NCI-H2107 treated with DMSO at 0.1 percent for 48 hours (cell line): ENCODE measurements at regions not wholly inside any gene's neighbourhood (a gene's known extent, or its start where the extent isn't known, plus 50 kb on each side); places are given as distances from the start of the nearest gene placed in this dataset.

Experiments used
- DNase-seq: peaks from one replicate; lab custom pipeline; 2025; ENCODE audit not compliant: unreplicated experiment; lab: John Stamatoyannopoulos, UW

DNA sequence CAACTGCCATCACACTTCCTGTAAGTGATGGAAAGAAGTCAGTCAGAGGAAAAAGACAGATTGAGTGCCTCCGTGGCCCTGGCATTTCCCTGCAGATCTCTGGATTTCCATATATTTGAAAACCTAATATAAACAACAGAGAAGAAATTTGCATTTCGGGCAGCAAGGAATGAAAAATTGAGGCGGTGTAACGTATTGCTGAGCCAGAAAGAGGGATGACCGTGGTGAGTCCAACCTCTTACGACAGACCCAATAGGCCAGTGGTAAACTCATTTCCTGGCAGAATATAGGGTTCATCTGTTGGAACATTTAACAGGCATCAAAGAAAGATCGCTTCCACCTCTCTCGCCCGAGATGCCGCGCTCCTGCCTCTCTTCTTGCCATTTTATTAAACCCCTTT, 336.5 kb downstream of the MIAT start:
- no peak for DNase-seq

DNA sequence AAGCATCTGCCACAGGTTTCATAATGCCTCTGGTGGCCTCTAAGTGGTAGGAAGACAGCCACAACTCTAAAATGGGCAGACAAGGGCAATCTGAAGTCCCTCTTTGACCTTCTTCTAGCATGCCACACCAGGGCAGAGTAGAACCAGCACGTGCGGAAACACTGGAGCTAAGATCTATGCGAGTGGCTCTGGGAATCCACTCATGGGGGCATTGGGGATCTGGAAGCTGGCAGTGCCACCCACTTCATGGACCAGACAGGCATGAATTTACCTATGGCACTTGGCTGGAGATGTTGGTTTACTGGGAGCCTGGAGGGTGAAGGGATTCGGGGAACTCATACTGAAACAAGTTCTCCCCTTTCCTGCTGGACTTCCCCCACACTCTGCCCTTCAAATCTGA, 337.4 kb downstream of the MIAT start:
- no peak for DNase-seq

DNA sequence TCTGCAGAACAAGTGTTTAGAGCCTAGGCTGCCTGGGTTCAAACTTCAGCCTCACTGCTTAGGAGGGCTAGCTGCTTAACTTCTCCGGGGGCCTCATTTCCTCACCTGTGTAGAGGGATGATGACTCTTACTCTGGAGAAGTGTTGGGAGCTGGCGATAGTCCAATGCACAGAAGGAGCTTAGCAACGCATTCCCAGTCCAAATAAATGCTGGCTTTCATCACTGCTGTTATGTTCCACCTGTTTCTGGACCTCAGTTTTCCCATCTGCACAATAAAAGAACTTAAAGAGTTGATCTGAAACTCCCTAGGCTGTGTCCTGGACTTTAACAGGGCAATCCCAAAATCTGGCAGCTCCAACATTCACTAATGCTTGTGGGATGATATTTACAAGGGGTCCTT, 337.8 kb downstream of the MIAT start:
- no peak for DNase-seq

DNA sequence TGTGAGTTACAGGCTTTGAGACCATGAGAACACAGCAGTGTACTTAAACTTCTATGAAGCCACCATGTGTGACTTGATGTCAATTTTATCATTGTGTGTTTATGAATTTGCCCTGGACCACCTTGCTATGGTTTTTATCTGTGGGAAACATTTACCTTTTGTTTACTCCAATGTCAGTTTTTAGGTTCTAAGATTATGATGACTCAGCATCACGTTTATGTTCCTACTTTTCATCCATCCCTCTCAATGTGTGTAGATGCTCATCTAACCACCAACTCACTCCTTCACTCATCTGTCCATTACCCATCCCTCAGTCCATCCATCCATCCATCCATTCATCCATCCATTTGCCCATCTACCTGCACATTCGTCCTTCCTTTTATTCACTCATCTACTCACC, 338.8 kb downstream of the MIAT start:
- no peak for DNase-seq

DNA sequence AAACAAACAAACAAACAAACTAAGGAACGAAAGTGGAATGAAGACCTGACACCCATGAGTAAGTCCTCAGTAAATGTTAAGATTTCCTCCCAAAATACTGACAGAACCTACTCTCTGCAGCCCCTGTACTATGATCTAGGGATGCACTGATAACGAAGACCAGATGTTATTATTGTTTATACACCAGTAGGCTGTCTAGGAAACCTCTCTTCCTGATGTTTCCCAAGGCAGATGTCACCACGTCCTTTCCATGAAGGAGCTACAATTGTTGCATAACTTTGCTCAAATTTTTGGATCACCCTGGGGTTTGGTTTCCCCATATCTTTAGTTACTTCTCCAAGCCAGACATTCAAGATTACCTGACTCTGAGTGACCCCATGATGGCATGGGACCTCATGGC, 340.7 kb downstream of the MIAT start:
- DNase-seq: no peak

DNA sequence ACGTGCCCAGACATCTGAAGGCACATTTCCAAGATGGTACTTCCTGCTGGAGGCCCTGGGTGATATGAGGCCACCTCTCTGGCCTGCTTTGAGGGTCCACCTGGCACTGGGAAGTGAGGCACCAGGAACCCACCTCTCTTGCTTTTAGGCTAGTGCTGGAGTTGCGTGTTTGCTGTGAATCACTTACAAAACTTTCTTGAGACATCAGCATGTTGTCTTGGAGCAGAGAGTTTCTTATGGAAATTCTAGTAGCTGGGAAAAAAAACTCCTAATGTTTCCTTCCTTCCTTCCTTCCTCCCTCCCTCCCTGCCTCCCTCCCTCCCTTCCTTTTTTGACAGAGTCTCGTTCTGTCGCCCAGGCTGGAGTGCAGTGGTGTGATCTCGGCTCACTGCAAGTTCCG, 341.3 kb downstream of the MIAT start:
- DNase-seq: no peak

DNA sequence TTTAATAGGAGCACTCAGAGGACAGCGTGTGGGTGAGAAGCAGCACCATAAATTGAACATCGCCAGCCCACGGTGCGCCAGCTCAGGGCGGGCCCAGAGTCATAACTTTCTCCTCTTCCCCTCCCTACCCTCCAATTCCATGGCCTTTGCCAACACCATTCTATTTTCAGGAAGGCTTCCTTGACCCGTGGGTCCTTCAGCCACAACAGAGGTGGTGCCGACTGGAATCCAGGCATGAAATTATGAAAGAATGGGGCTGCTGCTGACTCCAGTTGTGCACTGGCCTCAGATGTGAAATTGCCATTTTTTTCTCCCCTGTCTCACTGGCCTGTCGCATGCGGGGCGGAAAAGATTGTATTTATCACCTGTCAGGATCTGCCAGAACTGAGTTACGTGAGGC, 345.9 kb downstream of the MIAT start:
- no peak for DNase-seq

DNA sequence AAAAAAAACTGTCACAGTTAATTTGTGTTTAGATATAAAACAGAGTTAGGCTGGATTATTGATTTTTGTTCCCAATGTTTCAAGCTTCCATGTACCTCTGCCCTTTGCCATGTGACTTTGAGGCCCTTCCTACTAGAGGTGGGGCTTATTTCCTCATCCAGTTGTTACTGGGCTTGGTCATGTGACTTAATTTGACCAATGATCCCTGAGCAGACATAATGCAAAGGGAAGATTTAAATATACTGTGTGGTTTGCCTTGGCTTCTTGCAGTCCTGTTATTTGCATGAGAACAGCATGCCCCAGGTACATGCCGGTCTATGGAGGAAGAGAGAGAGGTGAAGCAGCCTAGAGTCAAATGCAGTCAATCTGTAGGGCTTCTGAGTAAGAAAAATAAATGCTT, 347.0 kb downstream of the MIAT start:
- DNase-seq: no peak

DNA sequence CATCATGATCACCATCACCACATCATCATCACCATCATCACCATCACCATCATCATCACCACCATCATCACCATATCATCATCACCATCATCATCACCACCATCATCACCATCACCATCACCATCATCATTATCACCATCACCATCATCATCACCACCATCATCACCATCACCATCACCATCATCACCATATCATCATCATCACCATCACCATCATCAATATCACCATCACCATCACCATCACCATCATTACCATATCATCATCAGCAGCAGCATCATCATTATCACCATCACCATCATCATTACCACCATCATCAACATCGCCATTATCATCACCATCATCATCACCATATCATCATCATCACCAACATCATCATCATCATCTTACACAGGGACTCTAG, 351.1 kb downstream of the MIAT start:
- DNase-seq: no peak

DNA sequence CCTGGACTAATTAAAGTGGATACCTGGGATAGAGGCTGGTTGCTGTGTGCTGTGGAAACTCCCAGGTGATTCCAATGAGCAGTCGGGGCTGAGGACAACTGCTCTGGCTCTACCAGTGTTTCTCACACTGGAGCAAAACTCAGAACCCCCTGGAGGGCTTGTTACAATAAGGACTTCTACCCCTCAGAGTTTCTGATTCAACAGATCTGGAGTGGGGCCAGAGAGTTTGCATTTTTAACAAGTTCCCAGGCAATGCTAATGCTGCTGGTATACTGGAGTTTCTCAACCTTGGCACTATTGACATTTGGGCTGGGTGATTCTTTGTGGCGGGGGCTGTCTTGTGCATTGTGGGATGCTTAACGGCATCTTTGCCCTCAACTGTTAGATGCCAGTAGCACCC, 353.7 kb downstream of the MIAT start:
- DNase-seq: no peak

DNA sequence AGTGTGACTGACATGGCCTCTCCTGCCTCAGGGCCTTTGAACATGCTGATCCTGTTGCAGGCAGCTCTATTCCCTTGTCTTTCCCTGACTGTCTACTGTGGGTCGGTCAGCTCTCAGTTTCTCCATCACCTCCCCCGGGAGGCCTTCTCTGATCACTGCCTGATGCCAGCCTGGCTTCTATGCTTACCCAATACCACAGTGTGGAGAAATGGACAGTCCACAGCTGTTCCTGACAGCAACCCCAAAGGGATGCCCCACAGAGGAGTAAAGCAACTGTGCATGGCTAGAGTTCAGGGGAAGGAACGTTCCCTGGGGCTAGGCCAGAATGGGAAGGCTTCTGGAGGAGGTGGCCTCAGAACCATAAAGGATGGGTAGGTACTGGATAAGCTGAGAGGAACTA, 354.3 kb downstream of the MIAT start:
- DNase-seq: no peak

DNA sequence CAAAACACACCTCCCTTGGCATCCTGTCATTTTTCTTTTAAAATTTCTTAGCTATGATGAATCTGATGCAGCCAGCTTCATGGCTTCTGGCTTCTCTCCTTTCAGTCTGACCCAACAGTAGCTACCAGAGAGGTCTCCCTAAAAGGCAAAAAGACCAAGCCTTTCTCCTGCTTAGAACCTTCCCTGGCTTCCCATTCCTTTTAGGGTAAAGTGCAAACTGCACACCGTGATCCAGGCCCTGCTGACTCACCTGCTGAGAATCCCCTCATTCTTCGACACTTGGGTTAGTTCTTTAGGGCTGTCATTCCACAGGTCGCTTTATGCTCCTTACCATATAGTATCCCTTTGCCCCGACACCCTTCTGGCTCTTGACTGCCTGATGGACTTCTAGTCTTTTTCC, 362.4 kb downstream of the MIAT start:
- no peak for DNase-seq

DNA sequence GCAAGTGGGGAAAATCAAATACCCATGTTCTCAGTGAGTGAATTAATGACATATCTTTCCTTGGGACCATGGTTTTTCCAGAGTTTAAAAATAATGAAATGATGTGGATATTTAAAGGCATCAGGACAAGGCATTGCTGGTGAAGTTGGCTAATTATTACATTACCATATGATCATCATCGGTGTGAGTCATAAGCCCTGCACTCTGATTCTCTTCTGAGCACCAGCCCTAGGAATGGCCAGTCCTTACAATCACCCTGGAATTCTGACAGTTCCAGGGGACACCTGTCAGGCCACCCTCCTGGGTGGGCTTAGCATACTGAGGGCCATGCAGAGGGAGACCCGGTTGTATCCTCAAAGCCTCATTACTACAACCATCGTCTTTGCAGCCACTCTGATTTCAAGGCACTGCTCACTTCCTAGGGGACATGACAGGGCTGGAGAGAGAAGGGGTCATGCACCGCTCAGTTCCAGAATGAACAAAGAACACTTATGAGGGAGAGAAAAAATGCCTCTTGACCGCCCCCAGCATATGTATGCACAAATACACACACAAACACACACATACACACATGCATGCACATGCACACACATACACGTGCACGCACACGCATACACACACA, 365.0 kb downstream of the MIAT start:
- no peak for DNase-seq

DNA sequence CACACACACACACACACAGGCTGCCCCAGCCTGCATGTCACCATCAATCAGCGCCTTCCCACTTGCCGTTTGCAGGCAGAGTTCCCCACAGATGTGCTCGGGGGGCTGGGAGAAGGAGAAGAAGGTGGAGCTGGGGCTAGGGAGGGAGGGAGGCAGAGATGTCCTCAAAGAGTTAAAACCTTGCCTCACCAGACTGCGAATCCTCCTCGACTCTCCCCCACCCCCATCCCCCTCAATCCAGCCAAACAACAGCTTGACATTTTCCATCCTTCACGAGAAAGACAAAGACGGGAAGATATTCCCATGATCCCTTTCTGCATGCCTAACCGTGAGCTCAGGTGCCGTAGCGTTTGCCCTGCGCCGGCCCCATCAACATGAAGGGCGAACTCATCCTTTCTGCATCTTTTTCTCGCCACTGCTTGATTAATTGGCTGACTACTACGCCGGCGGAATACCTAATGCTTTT, 365.5 kb downstream of the MIAT start:
- DNase-seq: no peak

DNA sequence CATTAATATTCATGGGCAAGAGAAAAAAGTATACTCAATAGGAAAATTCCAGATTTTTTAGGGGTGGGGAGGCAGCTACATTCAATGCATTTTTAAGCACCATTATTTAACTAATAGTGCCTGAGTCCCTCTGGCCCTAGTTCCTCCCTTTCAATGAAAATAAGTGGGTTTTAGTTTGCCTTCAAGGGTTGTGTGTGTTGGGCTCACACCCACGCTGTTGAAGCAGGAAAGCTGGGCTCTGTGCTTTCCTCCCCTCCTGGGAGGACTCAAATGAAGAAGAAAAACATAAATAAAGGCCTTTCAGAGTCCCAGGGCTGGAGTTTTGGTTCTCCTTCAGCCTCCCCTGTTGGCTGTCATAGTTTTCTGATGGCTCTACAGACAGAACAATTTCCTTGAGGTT, 366.2 kb downstream of the MIAT start:
- no peak for DNase-seq

DNA sequence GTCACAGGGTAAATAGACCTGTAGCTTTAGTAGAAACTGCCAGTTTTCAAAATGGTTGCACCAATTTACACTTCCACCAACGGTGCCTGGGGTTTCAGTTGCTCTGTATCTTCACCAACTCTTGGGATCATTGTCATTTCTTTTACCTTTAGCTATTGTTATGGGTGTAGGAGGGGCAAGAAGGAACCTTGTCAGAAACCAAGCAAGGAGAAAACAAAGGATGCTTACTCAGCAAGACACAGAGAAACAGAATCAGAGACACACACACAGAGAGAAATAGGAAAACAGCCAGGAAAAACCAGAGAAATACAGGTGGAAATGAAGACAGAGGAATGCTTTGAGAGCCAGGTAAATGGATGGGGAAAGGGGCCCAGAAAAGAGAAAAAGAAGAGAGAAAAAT, 367.6 kb downstream of the MIAT start:
- no peak for DNase-seq

DNA sequence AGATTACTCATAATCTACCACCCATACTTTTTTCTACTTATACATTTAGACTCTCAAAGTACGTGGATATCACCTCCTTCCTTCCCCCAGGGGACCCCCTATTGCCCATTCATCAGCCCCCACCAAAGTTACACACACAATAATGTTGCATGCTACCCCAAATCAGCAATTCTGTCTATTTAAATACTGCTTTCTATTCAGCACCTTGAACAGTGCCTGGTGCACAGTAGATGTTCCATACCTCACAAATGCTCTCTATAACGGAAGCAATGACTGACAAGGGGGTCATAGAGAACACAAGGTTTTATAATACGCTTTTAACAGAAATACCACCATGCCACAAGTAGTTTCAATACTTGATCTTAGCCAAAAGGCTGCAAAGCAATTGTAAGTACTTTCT, 370.7 kb downstream of the MIAT start:
- DNase-seq: no peak

DNA sequence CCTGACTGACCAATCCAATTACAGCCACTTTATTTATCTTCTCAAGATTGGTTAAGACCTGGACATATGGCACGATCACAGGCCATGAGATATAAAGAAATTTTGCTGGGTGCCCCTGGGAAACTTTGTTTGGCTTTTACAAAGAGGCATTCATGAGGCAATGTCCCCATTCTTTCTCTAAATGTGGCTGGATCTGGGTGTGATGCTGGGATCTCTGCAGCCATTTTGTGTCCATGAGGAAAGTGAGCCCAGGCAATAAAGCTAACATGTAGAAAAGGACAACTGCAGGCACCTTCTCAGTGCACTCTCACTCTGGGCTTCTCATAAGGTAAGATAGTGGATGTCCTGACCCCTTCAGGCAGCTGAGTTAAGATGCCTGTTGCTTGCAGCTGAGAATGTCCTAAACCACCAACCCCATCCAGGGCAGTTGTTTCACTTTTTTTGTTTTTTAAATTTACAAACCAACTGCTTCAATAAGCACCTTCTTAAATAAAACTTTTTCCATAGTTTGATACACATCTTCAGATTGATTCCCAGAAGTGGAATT, 372.3 kb downstream of the MIAT start:
- DNase-seq: no peak

DNA sequence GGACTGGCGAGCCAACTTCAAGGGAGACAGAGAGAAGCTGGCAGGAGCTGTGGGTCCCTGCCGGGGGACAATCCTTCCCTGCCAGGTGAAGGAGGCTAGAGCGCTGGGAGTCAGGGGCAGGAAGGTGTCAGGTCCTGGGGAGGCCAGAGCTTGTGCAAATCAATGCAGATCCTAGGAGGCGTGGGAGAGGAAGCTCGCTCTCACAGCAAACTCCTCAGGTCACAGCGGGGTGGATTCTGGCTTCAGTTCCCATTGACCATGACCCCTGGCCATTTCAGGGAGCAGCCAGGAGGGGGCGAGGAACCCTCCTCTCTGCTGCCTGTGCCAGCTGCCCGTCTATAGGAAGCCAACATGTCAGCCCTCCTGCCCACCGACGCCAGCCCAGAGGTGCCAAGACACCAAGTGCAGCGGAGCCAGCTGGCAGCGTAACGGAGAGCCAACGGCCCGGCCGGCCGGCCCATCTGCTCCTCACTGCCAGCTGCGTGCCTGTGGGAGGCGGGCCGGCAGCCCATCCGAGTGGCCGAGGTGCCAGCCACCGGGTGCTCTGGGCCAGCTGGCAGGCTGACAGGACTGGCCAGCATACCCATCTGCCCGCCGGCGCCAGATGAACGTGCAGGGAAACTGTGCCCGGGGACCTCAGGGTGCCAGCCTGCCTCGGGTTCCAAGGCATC, 374.8 kb downstream of the MIAT start:
- DNase-seq: no peak

DNA sequence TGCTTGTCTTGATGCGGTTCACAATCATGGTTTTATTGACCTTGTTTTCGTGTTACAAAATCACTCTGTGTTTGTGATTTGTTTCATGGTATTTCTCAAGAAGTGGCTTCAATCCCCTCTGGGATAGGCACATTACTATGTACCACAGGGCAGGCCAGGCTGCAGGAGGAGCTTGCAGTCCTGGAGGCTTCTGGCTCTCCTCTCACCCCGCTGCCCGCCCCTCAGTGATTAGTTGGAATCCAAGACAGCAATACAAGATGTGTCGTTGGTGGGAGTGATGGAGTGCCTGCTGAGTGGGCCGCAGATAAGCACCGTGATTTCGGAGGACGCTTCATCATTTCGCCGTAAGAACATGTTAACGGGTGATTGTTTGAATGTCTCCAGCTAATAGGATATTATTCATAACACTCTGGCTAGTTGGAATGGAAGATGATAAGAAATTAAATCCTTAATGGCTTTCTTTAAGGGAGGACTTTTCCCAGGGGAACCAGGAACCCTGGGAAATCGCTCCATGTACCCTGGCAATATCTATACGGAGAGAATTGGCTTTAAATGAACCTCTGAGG, 384.4 kb downstream of the MIAT start:
- no peak for DNase-seq

DNA sequence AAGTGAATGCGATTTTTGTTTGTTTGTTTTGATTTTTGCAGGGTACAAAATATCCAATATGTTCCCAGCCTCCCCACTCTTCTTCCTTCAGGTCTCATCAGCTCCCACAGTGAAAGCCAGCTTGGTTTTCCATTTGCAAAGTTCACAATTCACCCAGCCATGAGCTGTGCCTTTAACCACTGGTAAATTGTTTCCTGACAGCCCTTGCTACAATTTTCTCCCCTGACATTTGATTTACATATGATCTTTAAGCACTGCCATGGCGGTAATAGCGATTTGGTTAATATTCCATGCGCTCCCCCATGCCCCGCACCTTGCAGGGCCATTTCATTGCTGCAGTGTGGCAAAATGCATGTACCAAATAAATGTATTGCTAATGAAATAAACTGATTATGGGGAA, 385.9 kb downstream of the MIAT start:
- DNase-seq: no peak

DNA sequence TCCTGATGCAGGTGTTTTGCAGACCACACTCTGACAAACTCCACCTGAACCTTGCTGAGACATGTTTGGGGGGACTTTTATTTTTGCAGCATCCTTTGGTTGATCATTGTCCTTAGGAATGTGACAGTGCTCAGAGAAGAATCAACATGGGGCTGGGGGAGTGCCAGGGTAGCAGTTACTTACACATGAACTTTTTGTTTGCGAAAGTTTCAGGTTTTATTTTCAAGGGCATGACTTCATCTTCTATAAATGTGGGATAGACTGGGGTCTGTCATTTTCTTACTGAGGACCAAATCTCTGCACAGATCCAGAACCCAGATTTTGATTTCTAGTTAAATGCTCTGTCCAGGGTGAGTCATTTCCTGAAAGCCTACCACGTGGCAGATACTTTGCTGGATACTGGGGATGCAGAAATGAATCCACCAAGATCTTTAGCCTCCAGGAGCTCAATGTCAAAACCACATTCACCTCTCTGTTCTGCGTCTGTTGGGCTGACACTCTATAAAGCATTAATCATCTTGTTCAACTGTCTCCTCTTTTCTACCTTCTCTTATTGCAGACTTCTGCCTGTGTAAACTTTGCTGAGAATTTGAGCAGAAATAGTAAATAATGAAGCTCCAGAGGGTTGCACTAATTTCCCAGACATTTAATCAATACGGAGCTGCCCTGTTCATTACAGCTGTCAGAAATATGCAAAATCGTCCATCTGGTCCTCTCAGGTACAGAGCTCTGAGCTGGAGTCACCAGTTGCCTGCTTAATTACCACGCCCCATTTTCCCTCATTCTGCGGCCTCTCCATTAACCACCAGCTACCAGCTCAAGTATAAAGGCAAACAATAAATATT, 387.9 kb downstream of the MIAT start:
- DNase-seq: no peak
